Uterus (tissue), 2 donors: ENCODE measurements at regions not wholly inside any gene's neighbourhood (a gene's known extent, or its start where the extent isn't known, plus 50 kb on each side); places are given as distances from the start of the nearest gene placed in this dataset.

Experiments
- POLR2A ChIP-seq, 2 donors: fragments of 450-650 bp; IDR thresholded peaks; one replicate each; pipeline ENCODE4 v1.6.1; 2016; ENCODE audit warnings: antibody characterized with exemption in 2 of 2, mild to moderate bottlenecking in 1 of 2, moderate library complexity in 1 of 2
- TF ChIP-seq, protein P1 (sequence below), 4 experiments: fragments of 200-600 bp in 2 of 4; fragments of 450-650 bp in 2 of 4; sonication (generic) in 2 of 4; IDR thresholded peaks; one replicate each; pipeline ENCODE4 v1.5.1; 2016 to 2019; ENCODE audit warnings: antibody characterized with exemption in 4 of 4, mild to moderate bottlenecking in 2 of 4, moderate library complexity in 1 of 4

DNA sequence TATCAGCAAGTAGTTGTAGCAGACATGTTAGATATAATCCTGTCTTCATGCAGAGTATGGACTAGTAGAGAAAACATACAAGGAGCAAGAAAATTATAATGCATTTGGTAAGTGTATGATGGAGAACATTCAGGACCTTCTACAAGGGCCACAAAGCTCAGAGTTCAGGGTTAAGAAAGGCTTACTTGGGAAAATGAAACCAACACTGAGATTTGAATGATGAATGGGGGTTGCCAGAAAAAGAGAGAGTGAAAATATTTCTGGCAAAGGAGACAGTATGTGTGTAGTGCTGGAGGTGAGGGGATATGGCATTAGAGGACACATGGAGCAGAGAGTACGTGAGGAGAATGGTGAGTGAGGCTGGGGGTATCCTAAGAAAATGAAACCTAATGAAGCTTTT is 169.8 kb upstream of the STK32A start:
- TF ChIP-seq, protein P1, sequence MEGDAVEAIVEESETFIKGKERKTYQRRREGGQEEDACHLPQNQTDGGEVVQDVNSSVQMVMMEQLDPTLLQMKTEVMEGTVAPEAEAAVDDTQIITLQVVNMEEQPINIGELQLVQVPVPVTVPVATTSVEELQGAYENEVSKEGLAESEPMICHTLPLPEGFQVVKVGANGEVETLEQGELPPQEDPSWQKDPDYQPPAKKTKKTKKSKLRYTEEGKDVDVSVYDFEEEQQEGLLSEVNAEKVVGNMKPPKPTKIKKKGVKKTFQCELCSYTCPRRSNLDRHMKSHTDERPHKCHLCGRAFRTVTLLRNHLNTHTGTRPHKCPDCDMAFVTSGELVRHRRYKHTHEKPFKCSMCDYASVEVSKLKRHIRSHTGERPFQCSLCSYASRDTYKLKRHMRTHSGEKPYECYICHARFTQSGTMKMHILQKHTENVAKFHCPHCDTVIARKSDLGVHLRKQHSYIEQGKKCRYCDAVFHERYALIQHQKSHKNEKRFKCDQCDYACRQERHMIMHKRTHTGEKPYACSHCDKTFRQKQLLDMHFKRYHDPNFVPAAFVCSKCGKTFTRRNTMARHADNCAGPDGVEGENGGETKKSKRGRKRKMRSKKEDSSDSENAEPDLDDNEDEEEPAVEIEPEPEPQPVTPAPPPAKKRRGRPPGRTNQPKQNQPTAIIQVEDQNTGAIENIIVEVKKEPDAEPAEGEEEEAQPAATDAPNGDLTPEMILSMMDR (IDR thresholded peaks at IDR 0.05): no peak
- no peak for TF ChIP-seq POLR2A (IDR thresholded peaks at IDR 0.05)
